T-cell (primary cell): ENCODE measurements at regions not wholly inside any gene's neighbourhood (a gene's known extent, or its start where the extent isn't known, plus 50 kb on each side); places are given as distances from the start of the nearest gene placed in this dataset.

Experiments
- ATAC-seq, 4 experiments: fragments of 200-7000 bp in 3 of 4; fragments of 150-1000 bp in 1 of 4; cut with Tn5 transposase; replicated peaks in 1 of 4; 1 replicate in 3 of 4; 2 replicates in 1 of 4; pipeline ENCODE4 v1.10.0; 2021; ENCODE audit warnings: moderate library complexity in 3 of 4, mild to moderate bottlenecking in 2 of 4, moderate number of reproducible peaks in 1 of 4
- CTCF ChIA-PET, 2 donors: fragments of 300-600 bp; sonication (Branson Sonifier 250); formaldehyde crosslinking; loops; one replicate each; lab custom pipeline; 2022; ENCODE audit warnings: antibody characterized with exemption in 2 of 2; lab: Charles Lee
- POLR2A ChIA-PET, 2 donors: fragments of 300-600 bp; sonication (Branson Sonifier 250); formaldehyde crosslinking; loops; one replicate each; lab custom pipeline; 2022; ENCODE audit warnings: antibody characterized with exemption in 2 of 2; lab: Charles Lee
- DNase-seq, 35 experiments: peaks; one replicate each; pipeline versions ENCODE4 v3.0.0 to v3.0.0-alpha.2; 2013 to 2023
- H3K27ac ChIP-seq: one replicate; pipeline ENCODE4 v1.5.1; 2013; ENCODE audit warnings: low read length
- H3K27me3 ChIP-seq, 2 experiments: replicated peaks in 1 of 2; 1 replicate in 1 of 2; 2 replicates in 1 of 2; pipeline versions ENCODE4 v1.6.1 to v1.7.0; 2013; ENCODE audit warnings: low read length in 1 of 2, mixed read lengths in 1 of 2; ENCODE audit not compliant: control insufficient read depth in 2 of 2, insufficient read depth in 2 of 2; ENCODE audit errors: extremely low read depth in 1 of 2
- H3K36me3 ChIP-seq, 2 donors: 1 replicate in 1 of 2; 2 replicates in 1 of 2; pipeline versions ENCODE4 v1.6.1 to v1.7.0; 2013; ENCODE audit warnings: low read length in 1 of 2; ENCODE audit not compliant: control insufficient read depth in 2 of 2, insufficient read depth in 1 of 2; ENCODE audit errors: extremely low read depth in 1 of 2
- H3K4me1 ChIP-seq, 2 experiments: 1 replicate in 1 of 2; 2 replicates in 1 of 2; pipeline versions ENCODE4 v1.6.1 to v1.7.0; 2013; ENCODE audit warnings: low read length in 2 of 2, mixed read lengths in 1 of 2; ENCODE audit not compliant: insufficient read depth in 2 of 2, control insufficient read depth in 1 of 2; ENCODE audit errors: extremely low read depth in 1 of 2
- H3K4me3 ChIP-seq, 2 donors: 1 replicate in 1 of 2; 2 replicates in 1 of 2; pipeline versions ENCODE4 v1.5.1 to v1.7.0; 2013; ENCODE audit warnings: mild to moderate bottlenecking in 2 of 2, low read length in 1 of 2, moderate library complexity in 1 of 2; ENCODE audit not compliant: control insufficient read depth in 1 of 2; ENCODE audit errors: extremely low read depth in 1 of 2
- H3K9me3 ChIP-seq: 2 replicates; pipeline ENCODE4 v1.7.0; 2013
- H3K27ac Mint-ChIP-seq, 2 donors: one replicate each; pipeline ENCODE4 v1.8.0; 2020 to 2021; ENCODE audit warnings: mild to moderate bottlenecking in 2 of 2, mixed read lengths in 2 of 2
- H3K27me3 Mint-ChIP-seq, 2 donors: one replicate each; pipeline ENCODE4 v1.8.0; 2021 to 2022; ENCODE audit warnings: mixed read lengths in 2 of 2
- H3K36me3 Mint-ChIP-seq: one replicate; pipeline ENCODE4 v1.8.0; 2021; ENCODE audit warnings: mixed read lengths
- H3K4me1 Mint-ChIP-seq, 3 donors: one replicate each; pipeline ENCODE4 v1.8.0; 2020 to 2022; ENCODE audit warnings: mixed read lengths in 3 of 3, mild to moderate bottlenecking in 1 of 3
- H3K4me3 Mint-ChIP-seq, 3 donors: one replicate each; pipeline ENCODE4 v1.8.0; 2020 to 2022; ENCODE audit warnings: mild to moderate bottlenecking in 3 of 3, mixed read lengths in 3 of 3, moderate library complexity in 3 of 3
- H3K9me3 Mint-ChIP-seq, 3 donors: one replicate each; pipeline ENCODE4 v1.8.0; 2020 to 2022; ENCODE audit warnings: mixed read lengths in 3 of 3
- WGBS: methylation state at CpG from one replicate; pipeline ENCODE4 v1.1.5; 2013; ENCODE audit warnings: missing lambda C conversion rate; ENCODE audit not compliant: insufficient coverage; 5-methylcytosine and 5-hydroxymethylcytosine counted together

- Mint-ChIP-seq H3K4me1 (peaks cover 10 to 21% (median 14%) of the 10 kb centered on the region in 3 donors), H3K27ac (no peak overlapping the region), H3K4me3 (peak overlapping the region in 1 of 3 donors; percentile 3), H3K27me3 (no peaks in the 10 kb centered on the region), H3K9me3 (no peaks in the 10 kb centered on the region), H3K36me3 (no peaks in the 10 kb centered on the region)
- DNase-seq: no peak
- no peak overlapping the region for H3K27ac ChIP-seq
- POLR2A ChIA-PET: interaction anchor here in 1 of 2 donors (0.5 kb wide), 1 partner anchor 107 kb away, joined by 14 read pairs; no protein-coding TSS in a partner anchor
- H3K4me3 ChIP-seq: no peak overlapping the region
- peaks cover 0 to 6% of the 10 kb centered on the region in 2 experiments for H3K27me3 ChIP-seq
- CTCF ChIA-PET: no interaction called here
- H3K36me3 ChIP-seq: no peaks in the 10 kb centered on the region
- no peak for ATAC-seq
- no peaks in the 10 kb centered on the region for H3K9me3 ChIP-seq
- peaks cover 12 to 15% of the 10 kb centered on the region in 2 experiments for H3K4me1 ChIP-seq
- WGBS: 76% methylated on average over 5 of the region's 11 CpGs
Measured at GRCh38 chr6:14622085-14622484, 504.5 kb downstream of the CD83 start.

GRCh38 chr6:14622909-14623505 lies 505.4 kb downstream of the CD83 start:
- Histone ChIP-seq H3K4me3 (no peak overlapping the region), H3K36me3 (no peaks in the 10 kb centered on the region), H3K4me1 (peaks cover 12 to 15% of the 10 kb centered on the region in 2 experiments), H3K27me3 (peaks cover 0 to 6% of the 10 kb centered on the region in 2 experiments), H3K27ac (no peak overlapping the region), H3K9me3 (no peaks in the 10 kb centered on the region)
- no peaks in the 10 kb centered on the region for H3K9me3 Mint-ChIP-seq
- no peak for DNase-seq
- peak overlapping the region in 1 of 3 donors; percentile 3 for H3K4me3 Mint-ChIP-seq
- no peaks in the 10 kb centered on the region for H3K36me3 Mint-ChIP-seq
- POLR2A ChIA-PET: no interaction called here
- no CpG with 5 or more reads among the region's 6 CpGs for WGBS
- CTCF ChIA-PET: no interaction called here
- H3K27ac Mint-ChIP-seq: no peak overlapping the region
- H3K27me3 Mint-ChIP-seq: no peaks in the 10 kb centered on the region
- no peak for ATAC-seq
- peaks cover 10 to 21% (median 13%) of the 10 kb centered on the region in 3 donors for H3K4me1 Mint-ChIP-seq

GRCh38 chr6:14625173-14625895 lies 507.8 kb downstream of the CD83 start:
- no peak for DNase-seq
- Mint-ChIP-seq H3K36me3 (no peaks in the 10 kb centered on the region), H3K9me3 (no peaks in the 10 kb centered on the region), H3K4me1 (peaks cover 10 to 21% (median 13%) of the 10 kb centered on the region in 3 donors), H3K27ac (no peak overlapping the region), H3K27me3 (no peaks in the 10 kb centered on the region), H3K4me3 (no peak overlapping the region)
- no peak overlapping the region for H3K4me3 ChIP-seq
- no peaks in the 10 kb centered on the region for H3K9me3 ChIP-seq
- peaks cover 0 to 3% of the 10 kb centered on the region in 2 experiments for H3K27me3 ChIP-seq
- POLR2A ChIA-PET: no interaction called here
- H3K27ac ChIP-seq: no peak overlapping the region
- no peaks in the 10 kb centered on the region for H3K36me3 ChIP-seq
- H3K4me1 ChIP-seq: peaks cover 12 to 15% of the 10 kb centered on the region in 2 experiments
- WGBS: 75% methylated on average over 2 of the region's 8 CpGs
- CTCF ChIA-PET: no interaction called here
- no peak for ATAC-seq

- no peak for DNase-seq
- Mint-ChIP-seq H3K4me1 (peaks cover 8 to 14% (median 13%) of the 10 kb centered on the region in 3 donors), H3K27me3 (no peaks in the 10 kb centered on the region), H3K4me3 (no peak overlapping the region), H3K9me3 (no peaks in the 10 kb centered on the region), H3K27ac (no peak overlapping the region), H3K36me3 (no peaks in the 10 kb centered on the region)
- CTCF ChIA-PET: no interaction called here
- whole genome bisulfite sequencing: 83% methylated on average over 3 of the region's 6 CpGs
- no peaks in the 10 kb centered on the region for H3K27me3 ChIP-seq
- POLR2A ChIA-PET: no interaction called here
- H3K4me1 ChIP-seq: peaks cover 10% of the 10 kb centered on the region in 2 experiments
- no peak overlapping the region for H3K27ac ChIP-seq
- no peaks in the 10 kb centered on the region for H3K9me3 ChIP-seq
- H3K4me3 ChIP-seq: no peak overlapping the region
- H3K36me3 ChIP-seq: no peaks in the 10 kb centered on the region
- ATAC-seq: no peak
Measured at GRCh38 chr6:14626556-14626955, 509.0 kb downstream of the CD83 start.

- CTCF ChIA-PET: no interaction called here
- Histone ChIP-seq H3K27ac (no peak overlapping the region), H3K4me1 (peaks cover 15 to 18% of the 10 kb centered on the region in 2 experiments), H3K9me3 (no peaks in the 10 kb centered on the region), H3K36me3 (no peaks in the 10 kb centered on the region), H3K4me3 (no peak overlapping the region), H3K27me3 (no peaks in the 10 kb centered on the region)
- H3K4me1 Mint-ChIP-seq: peaks cover 17 to 21% (median 19%) of the 10 kb centered on the region in 3 donors
- ATAC-seq (no peak), DNase-seq (no peak)
- POLR2A ChIA-PET: no interaction called here
- H3K9me3 Mint-ChIP-seq: no peaks in the 10 kb centered on the region
- no peak overlapping the region for H3K27ac Mint-ChIP-seq
- H3K27me3 Mint-ChIP-seq: no peaks in the 10 kb centered on the region
- 91% methylated on average over 6 of the region's 12 CpGs for WGBS
- H3K4me3 Mint-ChIP-seq: no peak overlapping the region
- H3K36me3 Mint-ChIP-seq: no peaks in the 10 kb centered on the region
Measured at GRCh38 chr6:14630016-14630415, 512.4 kb downstream of the CD83 start.

GRCh38 chr6:14633479-14633878 lies 515.9 kb downstream of the CD83 start:
- no peaks in the 10 kb centered on the region for H3K36me3 ChIP-seq
- Mint-ChIP-seq H3K4me3 (peak overlapping the region in 2 of 3 donors; percentile 37 to 81), H3K36me3 (no peaks in the 10 kb centered on the region), H3K4me1 (peaks cover 43 to 51% (median 49%) of the 10 kb centered on the region in 3 donors), H3K27me3 (no peaks in the 10 kb centered on the region), H3K27ac (peak overlapping the region; percentile 4 to 39), H3K9me3 (no peaks in the 10 kb centered on the region)
- CTCF ChIA-PET: no interaction called here
- no peaks in the 10 kb centered on the region for H3K9me3 ChIP-seq
- H3K4me3 ChIP-seq: no peak overlapping the region
- H3K27ac ChIP-seq: no peak overlapping the region
- POLR2A ChIA-PET: no interaction called here
- H3K4me1 ChIP-seq: peaks cover 33 to 45% of the 10 kb centered on the region in 2 experiments
- no peaks in the 10 kb centered on the region for H3K27me3 ChIP-seq
- DNase-seq (no peak), ATAC-seq (no peak)
- 78% methylated on average over 3 of the region's 3 CpGs for WGBS
